ENCODE measurements at regions not wholly inside any gene's neighbourhood (a gene's known extent, or its start where the extent isn't known, plus 50 kb on each side); places are given as distances from the start of the nearest gene placed in this dataset.
"Not testable (repeated sequence)": the region's sequence is repeated elsewhere in the genome, so short reads cannot be mapped to it uniquely, and the experiment has no call there.

GRCh38 chr6:150307520-150307919 is 61.3 kb upstream of the IYD start:
- in situ Hi-C loops (cut with HindIII; ENCODE audit: low sequenced_read_pairs): no loop called here
- DNase-seq (ENCODE audit: low read depth, low spot score): no peak
- TF ChIP-seq CTCF (IDR thresholded peaks at IDR 0.05; ENCODE audit: low read depth, low read length): no peak
- no peak overlapping the region for H3K4me3 ChIP-seq (ENCODE audit: low read depth, low read length)

GRCh38 chr6:150308812-150309645 is 59.8 kb upstream of the IYD start:
- no peak for TF ChIP-seq CTCF (IDR thresholded peaks at IDR 0.05; ENCODE audit: low read depth, low read length)
- in situ Hi-C loops (cut with HindIII; ENCODE audit: low sequenced_read_pairs): no loop called here
- H3K4me3 ChIP-seq (ENCODE audit: low read depth, low read length): no peak overlapping the region
- no peak for DNase-seq (ENCODE audit: low read depth, low spot score)

- H3K4me3 ChIP-seq (ENCODE audit: low read depth, low read length): no peak overlapping the region
- in situ Hi-C loops (cut with HindIII; ENCODE audit: low sequenced_read_pairs): no loop called here
- DNase-seq (ENCODE audit: low read depth, low spot score): no peak
- no peak for TF ChIP-seq CTCF (IDR thresholded peaks at IDR 0.05; ENCODE audit: low read depth, low read length)
Observed at GRCh38 chr6:150310539-150310938, 58.3 kb upstream of the IYD start.

- in situ Hi-C loops (cut with HindIII; ENCODE audit: low sequenced_read_pairs); DNase-seq (ENCODE audit: low read depth, low spot score); H3K4me3 ChIP-seq (ENCODE audit: low read depth, low read length): not testable (repeated sequence)
Observed at GRCh38 chr6:150311149-150311944, 57.5 kb upstream of the IYD start.

- no peak for DNase-seq (ENCODE audit: low read depth, low spot score)
- TF ChIP-seq CTCF (IDR thresholded peaks at IDR 0.05; ENCODE audit: low read depth, low read length): no peak
- in situ Hi-C loops (cut with HindIII; ENCODE audit: low sequenced_read_pairs): no loop called here
- no peak overlapping the region for H3K4me3 ChIP-seq (ENCODE audit: low read depth, low read length)
Observed at GRCh38 chr6:150312395-150312794, 56.4 kb upstream of the IYD start.

- in situ Hi-C loops (cut with HindIII; ENCODE audit: low sequenced_read_pairs): no loop called here
Observed at GRCh38 chr6:150312844-150313584, 55.8 kb upstream of the IYD start.

More at GRCh38 chr6:150312844-150313584, 55.8 kb upstream of the IYD start:
- DNase-seq (ENCODE audit: low read depth, low spot score): no peak
- no peak for TF ChIP-seq CTCF (IDR thresholded peaks at IDR 0.05; ENCODE audit: low read depth, low read length)
- H3K4me3 ChIP-seq (ENCODE audit: low read depth, low read length): no peak overlapping the region

All from astrocyte of the spinal cord (primary cell).